Left lung (tissue), 4 donors: ENCODE measurements at regions not wholly inside any gene's neighbourhood (a gene's known extent, or its start where the extent isn't known, plus 50 kb on each side); places are given as distances from the start of the nearest gene placed in this dataset.

Experiments
- ATAC-seq: fragments of 200-7000 bp; cut with Tn5 transposase; one replicate; pipeline ENCODE4 v1.9.1; 2020; ENCODE audit warnings: moderate library complexity
- DNase-seq, 4 donors: peaks; one replicate each; pipeline ENCODE4 v3.0.0-alpha.2; 2013 to 2020
- H3K27ac ChIP-seq, 2 donors: fragments of 200-600 bp; sonication (generic) in 1 of 2; one replicate each; pipeline versions ENCODE4 v1.5.0 to v1.8.0; 2020 to 2021
- H3K27me3 ChIP-seq, 2 donors: fragments of 200-600 bp; sonication (generic) in 1 of 2; one replicate each; pipeline versions ENCODE4 v1.5.0 to v1.8.0; 2020 to 2021
- H3K36me3 ChIP-seq, 2 donors: fragments of 200-600 bp; sonication (generic) in 1 of 2; one replicate each; pipeline versions ENCODE4 v1.5.0 to v1.8.0; 2020 to 2021
- H3K4me1 ChIP-seq, 2 donors: fragments of 200-600 bp; one replicate each; pipeline ENCODE4 v1.8.0; 2021
- H3K4me3 ChIP-seq, 2 donors: fragments of 200-600 bp; sonication (generic) in 1 of 2; one replicate each; pipeline versions ENCODE4 v1.5.0 to v1.8.0; 2020 to 2021; ENCODE audit warnings: mild to moderate bottlenecking in 1 of 2
- H3K9me3 ChIP-seq, 2 donors: fragments of 200-600 bp; sonication (generic) in 1 of 2; one replicate each; pipeline versions ENCODE4 v1.5.0 to v1.8.0; 2020 to 2021
- intact Hi-C, 2 donors: fragments of 100-400 bp; cut with DNase I; formaldehyde crosslinking; loops; one replicate each; pipeline versions ENCODE4 v1.11.2 to v1.14.2; 2022
- TF ChIP-seq, protein P1 (sequence below), 2 donors: fragments of 200-600 bp; sonication (generic) in 1 of 2; IDR thresholded peaks; one replicate each; pipeline versions ENCODE4 v1.5.0 to v1.8.0; 2021; ENCODE audit warnings: antibody characterized with exemption in 2 of 2
- donor health status: DM: no; HTN: yes; CAD: no.
- donor health status: DM: no; HTN: no; CAD: no.

GRCh38 chr5:67353500-67354450 is 157.2 kb upstream of the CD180 start:
- intact Hi-C loops, result no loop called here
- Histone ChIP-seq H3K27me3 (no peaks in the 10 kb centered on the region), H3K4me1 (peaks cover 3 to 14% of the 10 kb centered on the region in 2 donors), H3K36me3 (no peaks in the 10 kb centered on the region), H3K27ac (no peak overlapping the region), H3K9me3 (no peaks in the 10 kb centered on the region), H3K4me3 (no peak overlapping the region)
- DNase-seq (peak in 2 of 4 donors; percentile 15 to 33), ATAC-seq (peak; percentile 81)
- TF ChIP-seq, protein P1, sequence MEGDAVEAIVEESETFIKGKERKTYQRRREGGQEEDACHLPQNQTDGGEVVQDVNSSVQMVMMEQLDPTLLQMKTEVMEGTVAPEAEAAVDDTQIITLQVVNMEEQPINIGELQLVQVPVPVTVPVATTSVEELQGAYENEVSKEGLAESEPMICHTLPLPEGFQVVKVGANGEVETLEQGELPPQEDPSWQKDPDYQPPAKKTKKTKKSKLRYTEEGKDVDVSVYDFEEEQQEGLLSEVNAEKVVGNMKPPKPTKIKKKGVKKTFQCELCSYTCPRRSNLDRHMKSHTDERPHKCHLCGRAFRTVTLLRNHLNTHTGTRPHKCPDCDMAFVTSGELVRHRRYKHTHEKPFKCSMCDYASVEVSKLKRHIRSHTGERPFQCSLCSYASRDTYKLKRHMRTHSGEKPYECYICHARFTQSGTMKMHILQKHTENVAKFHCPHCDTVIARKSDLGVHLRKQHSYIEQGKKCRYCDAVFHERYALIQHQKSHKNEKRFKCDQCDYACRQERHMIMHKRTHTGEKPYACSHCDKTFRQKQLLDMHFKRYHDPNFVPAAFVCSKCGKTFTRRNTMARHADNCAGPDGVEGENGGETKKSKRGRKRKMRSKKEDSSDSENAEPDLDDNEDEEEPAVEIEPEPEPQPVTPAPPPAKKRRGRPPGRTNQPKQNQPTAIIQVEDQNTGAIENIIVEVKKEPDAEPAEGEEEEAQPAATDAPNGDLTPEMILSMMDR (IDR thresholded peaks at IDR 0.05), result no peak

DNA sequence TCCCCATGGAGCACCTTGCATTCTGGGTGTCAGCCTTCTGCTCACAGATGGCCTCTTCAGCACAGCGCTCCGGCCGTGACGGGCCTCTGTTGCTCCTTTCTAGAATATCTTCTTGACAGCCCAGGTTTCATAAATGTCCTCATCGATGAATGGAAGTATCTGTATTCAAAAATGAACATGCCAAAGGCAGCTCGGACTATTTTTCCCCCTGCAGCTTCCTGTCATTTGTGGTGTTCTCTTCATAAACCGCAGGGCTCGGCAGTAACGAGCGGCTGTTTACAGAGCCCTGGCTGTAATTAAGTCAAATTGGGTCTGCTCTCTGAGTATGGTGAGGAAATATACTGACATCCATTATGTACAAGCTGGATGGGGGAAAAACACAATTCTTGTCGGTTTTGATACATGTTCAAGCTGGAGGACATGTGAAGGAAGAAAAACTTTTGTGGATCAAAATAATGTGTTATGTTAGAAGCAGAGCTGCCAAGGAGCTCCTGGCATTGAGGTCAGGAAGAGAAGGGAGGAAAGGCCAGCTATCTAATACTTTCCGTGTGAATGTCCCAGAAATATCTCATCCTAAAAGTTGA is 154.1 kb upstream of the CD180 start:
- TF ChIP-seq, protein P1 (IDR thresholded peaks at IDR 0.05), result no peak
- H3K27ac ChIP-seq, result no peak overlapping the region

GRCh38 chr5:67350185-67350584 is 153.6 kb upstream of the CD180 start:
- no peak for ATAC-seq
- H3K36me3 ChIP-seq, result no peaks in the 10 kb centered on the region
- peaks cover 3 to 14% of the 10 kb centered on the region in 2 donors for H3K4me1 ChIP-seq
- H3K9me3 ChIP-seq, result peaks cover 0 to 1% of the 10 kb centered on the region in 2 donors
- no peak overlapping the region for H3K27ac ChIP-seq
- no peaks in the 10 kb centered on the region for H3K27me3 ChIP-seq
- intact Hi-C loops, result no loop called here
- TF ChIP-seq, protein P1 (IDR thresholded peaks at IDR 0.05), result no peak
- H3K4me3 ChIP-seq, result no peak overlapping the region
- DNase-seq, result no peak

More for the DNA sequence above, 154.1 kb upstream of the CD180 start:
- intact Hi-C loops, result no loop called here
- no peak overlapping the region for H3K4me3 ChIP-seq
- DNase-seq, result peak in 2 of 4 donors; percentile 40 to 59
- no peaks in the 10 kb centered on the region for H3K36me3 ChIP-seq
- peaks cover 3 to 14% of the 10 kb centered on the region in 2 donors for H3K4me1 ChIP-seq
- H3K9me3 ChIP-seq, result no peaks in the 10 kb centered on the region
- peak; percentile 35 for ATAC-seq
- no peaks in the 10 kb centered on the region for H3K27me3 ChIP-seq

- DNase-seq (no peak), ATAC-seq (no peak)
- no peaks in the 10 kb centered on the region for H3K27me3 ChIP-seq
These were observed 151.2 kb upstream of the CD180 start for GRCh38 chr5:67347821-67348220.

More at GRCh38 chr5:67347821-67348220, 151.2 kb upstream of the CD180 start:
- TF ChIP-seq, protein P1 (IDR thresholded peaks at IDR 0.05), result no peak
- intact Hi-C loops, result no loop called here
- no peak overlapping the region for H3K27ac ChIP-seq
- peaks cover 0 to 9% of the 10 kb centered on the region in 2 donors for H3K9me3 ChIP-seq
- H3K36me3 ChIP-seq, result no peaks in the 10 kb centered on the region
- H3K4me1 ChIP-seq, result peaks cover 3 to 10% of the 10 kb centered on the region in 2 donors
- H3K4me3 ChIP-seq, result no peak overlapping the region
